ENCODE measurements at regions not wholly inside any gene's neighbourhood (a gene's known extent, or its start where the extent isn't known, plus 50 kb on each side); places are given as distances from the start of the nearest gene placed in this dataset.

- H2AFZ ChIP-seq (ENCODE audit: low read depth, low read length) = no peak overlapping the region
- no peak overlapping the region for H3K4me2 ChIP-seq (ENCODE audit: low read length)
- H4K20me1 ChIP-seq (ENCODE audit: insufficient read depth) = no peaks in the 10 kb centered on the region
- H3K9me3 ChIP-seq (ENCODE audit: low read length) = no peaks in the 10 kb centered on the region
- H3K27ac ChIP-seq (ENCODE audit: low read length) = no peak overlapping the region
- H3F3A ChIP-seq (ENCODE audit: insufficient read depth, low read length, poor library complexity, severe bottlenecking) = no peaks in the 10 kb centered on the region
- H3K36me3 ChIP-seq (ENCODE audit: insufficient read depth, low read length) = no peaks in the 10 kb centered on the region
- no peak overlapping the region for H3K4me3 ChIP-seq (ENCODE audit: low read length)
- no peak overlapping the region for H3K9ac ChIP-seq (ENCODE audit: low read length)
- TF ChIP-seq TAF1 (IDR thresholded peaks at IDR 0.05; ENCODE audit: low read depth) (no peak), MXI1 (conservative IDR thresholded peaks at IDR 0.05; ENCODE audit: poor library complexity, severe bottlenecking) (no peak), EP300 (conservative IDR thresholded peaks at IDR 0.05; ENCODE audit: poor library complexity, severe bottlenecking) (no peak), REST (IDR thresholded peaks at IDR 0.05; ENCODE audit: borderline replicate concordance) (no peak), POLR2AphosphoS5 (IDR thresholded peaks at IDR 0.05) (no peak), EZH2 (IDR thresholded peaks at IDR 0.05; ENCODE audit: borderline replicate concordance, insufficient read depth, low read length, poor library complexity, severe bottlenecking) (no peak), RAD21 (conservative IDR thresholded peaks at IDR 0.05) (no peak), SMC3 (conservative IDR thresholded peaks at IDR 0.05; ENCODE audit: poor library complexity) (no peak)
- TF ChIP-seq, protein P1, sequence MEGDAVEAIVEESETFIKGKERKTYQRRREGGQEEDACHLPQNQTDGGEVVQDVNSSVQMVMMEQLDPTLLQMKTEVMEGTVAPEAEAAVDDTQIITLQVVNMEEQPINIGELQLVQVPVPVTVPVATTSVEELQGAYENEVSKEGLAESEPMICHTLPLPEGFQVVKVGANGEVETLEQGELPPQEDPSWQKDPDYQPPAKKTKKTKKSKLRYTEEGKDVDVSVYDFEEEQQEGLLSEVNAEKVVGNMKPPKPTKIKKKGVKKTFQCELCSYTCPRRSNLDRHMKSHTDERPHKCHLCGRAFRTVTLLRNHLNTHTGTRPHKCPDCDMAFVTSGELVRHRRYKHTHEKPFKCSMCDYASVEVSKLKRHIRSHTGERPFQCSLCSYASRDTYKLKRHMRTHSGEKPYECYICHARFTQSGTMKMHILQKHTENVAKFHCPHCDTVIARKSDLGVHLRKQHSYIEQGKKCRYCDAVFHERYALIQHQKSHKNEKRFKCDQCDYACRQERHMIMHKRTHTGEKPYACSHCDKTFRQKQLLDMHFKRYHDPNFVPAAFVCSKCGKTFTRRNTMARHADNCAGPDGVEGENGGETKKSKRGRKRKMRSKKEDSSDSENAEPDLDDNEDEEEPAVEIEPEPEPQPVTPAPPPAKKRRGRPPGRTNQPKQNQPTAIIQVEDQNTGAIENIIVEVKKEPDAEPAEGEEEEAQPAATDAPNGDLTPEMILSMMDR (IDR thresholded peaks at IDR 0.05; ENCODE audit: poor library complexity, severe bottlenecking) = no peak
- no peaks in the 10 kb centered on the region for H3K9me2 ChIP-seq (ENCODE audit: insufficient read depth, low read length)
- H3K27me3 ChIP-seq (ENCODE audit: insufficient read depth, low read depth, low read length) = no peaks in the 10 kb centered on the region
- no peaks in the 10 kb centered on the region for H3K79me2 ChIP-seq (replicated peaks; ENCODE audit: insufficient read depth, low read length)
These were observed 156.8 kb upstream of the PHYHIPL start for GRCh38 chr10:59019603-59020002.

- Histone ChIP-seq H4K20me1 (ENCODE audit: insufficient read depth) (no peaks in the 10 kb centered on the region), H3K4me3 (ENCODE audit: low read length) (no peak overlapping the region), H3K36me3 (ENCODE audit: insufficient read depth, low read length) (no peaks in the 10 kb centered on the region), H3F3A (ENCODE audit: insufficient read depth, low read length, poor library complexity, severe bottlenecking) (no peaks in the 10 kb centered on the region), H3K9me3 (ENCODE audit: low read length) (no peaks in the 10 kb centered on the region), H2AFZ (ENCODE audit: low read depth, low read length) (no peak overlapping the region), H3K9me2 (ENCODE audit: insufficient read depth, low read length) (no peaks in the 10 kb centered on the region), H3K27ac (ENCODE audit: low read length) (no peak overlapping the region), H3K79me2 (replicated peaks; ENCODE audit: insufficient read depth, low read length) (no peaks in the 10 kb centered on the region), H3K9ac (ENCODE audit: low read length) (no peak overlapping the region), H3K4me2 (ENCODE audit: low read length) (no peak overlapping the region), H3K27me3 (ENCODE audit: insufficient read depth, low read depth, low read length) (no peaks in the 10 kb centered on the region)
- no peak for TF ChIP-seq REST (IDR thresholded peaks at IDR 0.05; ENCODE audit: borderline replicate concordance)
- no peak for TF ChIP-seq MXI1 (conservative IDR thresholded peaks at IDR 0.05; ENCODE audit: poor library complexity, severe bottlenecking)
- TF ChIP-seq POLR2AphosphoS5 (IDR thresholded peaks at IDR 0.05) = no peak
- TF ChIP-seq EP300 (conservative IDR thresholded peaks at IDR 0.05; ENCODE audit: poor library complexity, severe bottlenecking) = no peak
- no peak for TF ChIP-seq SMC3 (conservative IDR thresholded peaks at IDR 0.05; ENCODE audit: poor library complexity)
- TF ChIP-seq RAD21 (conservative IDR thresholded peaks at IDR 0.05) = no peak
- TF ChIP-seq TAF1 (IDR thresholded peaks at IDR 0.05; ENCODE audit: low read depth) = no peak
- TF ChIP-seq, protein P1 (IDR thresholded peaks at IDR 0.05; ENCODE audit: poor library complexity, severe bottlenecking) = no peak
- TF ChIP-seq EZH2 (IDR thresholded peaks at IDR 0.05; ENCODE audit: borderline replicate concordance, insufficient read depth, low read length, poor library complexity, severe bottlenecking) = no peak
These were observed 155.9 kb upstream of the PHYHIPL start for GRCh38 chr10:59020502-59020901.
